GM21576 (cell line): ENCODE measurements at regions not wholly inside any gene's neighbourhood (a gene's known extent, or its start where the extent isn't known, plus 50 kb on each side); places are given as distances from the start of the nearest gene placed in this dataset.
A peak's percentile ranks its signal among the peaks of the same experiment; 100 is the strongest.
"Not testable (repeated sequence)": the region's sequence is repeated elsewhere in the genome, so short reads cannot be mapped to it uniquely, and the experiment has no call there.

Experiments used
- ATAC-seq: cut with Tn5 transposase; IDR thresholded peaks from one replicate; pipeline ENCODE4 v1.9.1; 2021; ENCODE audit warnings: mild to moderate bottlenecking, moderate library complexity; ENCODE audit not compliant: unreplicated experiment

DNA sequence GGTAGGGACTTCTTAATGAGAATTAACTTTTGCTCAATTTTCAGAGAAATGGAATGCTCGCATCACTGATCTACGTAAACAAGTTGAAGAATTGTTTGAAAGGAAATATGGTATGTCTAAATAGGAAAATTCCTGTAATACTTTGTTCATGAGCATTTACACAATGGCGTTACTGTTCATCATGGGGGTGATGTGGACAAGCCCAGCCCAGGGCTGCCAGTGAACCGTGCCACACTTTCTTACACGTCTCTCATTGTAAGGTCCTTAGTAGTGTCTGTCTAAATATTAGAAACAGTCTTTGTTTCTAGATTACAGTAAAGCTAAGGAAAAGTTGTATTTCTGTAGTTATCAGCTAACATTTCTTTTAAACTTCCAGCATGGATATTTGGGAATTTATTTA is 91.0 kb upstream of the SPDYE9 start:
- ATAC-seq: not testable (repeated sequence)

DNA sequence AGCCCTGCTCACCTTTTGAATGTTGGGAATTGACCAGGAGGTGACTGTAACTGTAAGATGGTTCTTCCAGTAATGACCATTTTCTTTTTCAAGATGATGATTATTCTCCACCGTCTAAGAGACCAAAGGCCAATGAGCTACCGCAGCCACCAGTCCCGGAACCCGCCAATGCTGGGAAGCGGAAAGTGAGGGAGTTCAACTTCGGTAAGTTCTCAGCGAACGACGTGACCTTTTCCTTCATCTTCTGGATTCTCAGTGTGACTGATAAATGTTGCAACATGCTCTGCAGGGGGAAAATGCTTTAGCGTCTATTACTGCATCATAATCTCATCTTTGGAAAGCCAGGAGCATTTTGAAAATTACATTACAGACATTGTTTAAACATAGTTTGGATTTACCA is 89.5 kb upstream of the SPDYE9 start:
- not testable (repeated sequence) for ATAC-seq

GRCh38 chr7:73170902-73171301 is 85.1 kb upstream of the SPDYE9 start:
- not testable (repeated sequence) for ATAC-seq

GRCh38 chr7:73170415-73170814 is 84.6 kb upstream of the SPDYE9 start:
- ATAC-seq: not testable (repeated sequence)

- ATAC-seq: not testable (repeated sequence)
Measured at GRCh38 chr7:73166152-73166551, 80.3 kb upstream of the SPDYE9 start.

DNA sequence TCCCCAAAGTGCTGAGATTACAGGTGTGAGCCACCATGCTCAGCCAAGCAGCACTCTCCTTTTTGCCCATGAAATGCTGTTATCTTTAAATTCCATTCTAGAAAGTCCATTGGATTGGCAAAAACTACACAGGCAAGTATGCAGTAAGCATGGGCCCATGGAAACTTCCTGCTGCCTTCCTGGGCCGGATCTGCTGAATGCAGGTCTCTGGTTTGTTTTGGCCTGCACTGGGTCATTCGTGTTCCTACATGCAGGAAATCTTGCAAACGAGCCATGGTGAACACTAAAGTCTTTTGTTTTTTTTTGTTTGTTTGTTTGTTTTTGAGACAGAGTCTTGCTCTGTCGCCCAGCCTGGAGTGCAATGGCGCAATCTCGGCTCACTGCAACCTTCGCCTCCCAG is 76.8 kb upstream of the SPDYE9 start:
- not testable (repeated sequence) for ATAC-seq

GRCh38 chr7:73161727-73162126 is 75.9 kb upstream of the SPDYE9 start:
- not testable (repeated sequence) for ATAC-seq

- not testable (repeated sequence) for ATAC-seq
Measured at GRCh38 chr7:73157169-73157661, 71.4 kb upstream of the SPDYE9 start.

GRCh38 chr7:73156510-73157168 is 70.8 kb upstream of the SPDYE9 start:
- ATAC-seq: not testable (repeated sequence)

DNA sequence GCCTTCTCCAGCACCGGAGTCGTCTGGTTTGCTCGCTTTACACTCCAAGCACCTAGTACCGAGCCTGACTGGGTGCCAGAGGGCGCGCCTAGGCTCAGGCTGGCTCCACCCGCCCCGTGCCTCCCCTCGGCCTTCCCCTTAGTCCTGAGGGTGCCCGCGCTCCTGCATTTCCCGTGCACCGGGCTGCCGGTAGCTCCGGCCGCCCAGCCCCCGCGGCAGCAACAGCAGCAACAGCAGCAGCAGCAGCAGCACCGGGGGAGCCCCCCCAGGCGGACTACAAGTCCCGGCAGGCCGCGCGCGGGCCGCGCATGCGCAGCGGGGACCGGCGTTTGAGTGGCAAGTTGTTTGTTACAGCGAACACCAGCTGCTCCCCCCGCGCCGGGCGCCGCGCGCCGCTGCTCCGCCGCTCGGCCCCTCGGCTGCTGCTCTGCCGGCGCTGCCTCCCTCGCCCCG is 68.8 kb upstream of the SPDYE9 start:
- ATAC-seq: peak; percentile 87

- ATAC-seq: not testable (repeated sequence)
Measured at GRCh38 chr7:73153921-73154585, 68.2 kb upstream of the SPDYE9 start.

DNA sequence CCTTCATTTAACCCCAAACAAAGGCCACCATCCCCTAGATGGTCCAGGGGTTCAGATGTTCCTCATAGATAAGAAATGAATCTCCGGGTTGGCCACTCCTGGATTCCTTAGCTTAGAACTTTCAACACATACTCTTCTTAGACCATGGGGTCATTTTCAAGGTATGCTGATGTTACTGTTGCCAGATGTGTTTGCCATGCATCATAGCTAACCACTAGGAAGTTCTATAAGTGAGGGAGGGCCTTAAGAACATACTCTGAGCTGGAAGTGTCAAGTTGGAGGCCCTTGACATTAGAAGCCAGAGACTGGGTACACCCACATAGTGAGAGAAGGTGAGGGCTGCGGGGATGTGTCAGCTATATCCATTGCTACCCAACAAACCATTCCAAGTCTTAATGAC is 62.7 kb upstream of the SPDYE9 start:
- ATAC-seq: not testable (repeated sequence)

GRCh38 chr7:73147681-73148080 is 61.8 kb upstream of the SPDYE9 start:
- ATAC-seq: not testable (repeated sequence)

- not testable (repeated sequence) for ATAC-seq
Measured at GRCh38 chr7:73143993-73144392, 58.2 kb upstream of the SPDYE9 start.

- ATAC-seq: not testable (repeated sequence)
Measured at GRCh38 chr7:73137922-73138321, 52.1 kb upstream of the SPDYE9 start.
